GM08714 (cell line): ENCODE measurements at regions not wholly inside any gene's neighbourhood (a gene's known extent, or its start where the extent isn't known, plus 50 kb on each side); places are given as distances from the start of the nearest gene placed in this dataset.

Experiments used
- H3K4me3 ChIP-seq: fragments of 200-500 bp; sonication (Bioruptor generic); 2 replicates; pipeline ENCODE4 v1.5.1; 2014; ENCODE audit warnings: mild to moderate bottlenecking, low read length, inconsistent platforms
- ZNF274 ChIP-seq: IDR thresholded peaks from 2 replicates; pipeline ENCODE4 v1.6.1; 2012; ENCODE audit warnings: mild to moderate bottlenecking, low read depth, low read length

DNA sequence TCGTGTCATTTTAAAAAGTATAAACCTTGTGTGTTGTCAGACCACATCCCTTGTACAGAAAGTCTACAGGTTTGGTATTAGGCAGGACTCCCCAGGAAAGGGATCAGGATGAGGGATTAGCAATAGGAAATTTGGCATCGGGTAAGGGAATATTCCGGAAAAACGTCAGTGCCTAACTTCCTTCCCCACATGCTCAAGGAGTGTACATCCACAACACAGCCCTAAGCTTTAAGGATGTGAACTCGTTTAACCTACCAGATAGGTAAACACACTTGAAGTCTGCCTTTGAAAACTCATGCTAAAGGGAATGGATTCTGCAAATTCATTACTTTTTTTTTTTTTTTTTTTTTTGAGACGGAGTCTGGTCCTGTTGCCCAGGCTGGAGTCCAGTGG, 194.9 kb downstream of the SKIDA1 start:
- no peak overlapping the region for H3K4me3 ChIP-seq
- TF ChIP-seq ZNF274 = no peak

DNA sequence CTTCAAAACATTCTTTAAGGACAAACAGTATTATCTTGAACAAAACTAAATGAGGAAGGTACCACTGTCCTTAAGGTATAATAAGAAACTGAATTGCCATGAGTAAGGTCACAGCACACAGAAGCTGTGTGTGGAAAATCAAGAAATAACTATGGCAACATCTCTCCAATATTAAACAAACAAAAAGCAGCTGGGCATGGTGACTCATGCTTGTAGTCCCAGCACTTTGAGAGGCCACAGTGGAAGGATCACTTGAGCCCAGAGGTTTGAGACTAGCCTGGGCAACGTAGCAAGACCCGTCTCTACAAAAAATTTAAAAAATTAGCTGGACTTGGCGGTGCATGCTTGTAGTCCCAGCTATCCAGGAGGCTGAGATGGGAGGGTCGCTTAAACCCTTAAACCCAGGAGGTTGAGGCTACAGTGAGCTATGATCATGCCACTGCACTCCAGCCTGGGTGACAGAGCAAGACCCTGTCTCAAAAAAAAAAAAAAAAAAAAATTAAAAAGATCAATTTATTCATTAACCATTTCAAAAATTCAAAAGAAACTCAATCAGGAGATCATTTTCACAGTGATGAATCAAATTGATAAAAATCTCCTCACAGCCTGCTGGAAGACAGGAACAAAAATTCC, 195.4 kb downstream of the SKIDA1 start:
- no peak overlapping the region for H3K4me3 ChIP-seq
- TF ChIP-seq ZNF274 = no peak

DNA sequence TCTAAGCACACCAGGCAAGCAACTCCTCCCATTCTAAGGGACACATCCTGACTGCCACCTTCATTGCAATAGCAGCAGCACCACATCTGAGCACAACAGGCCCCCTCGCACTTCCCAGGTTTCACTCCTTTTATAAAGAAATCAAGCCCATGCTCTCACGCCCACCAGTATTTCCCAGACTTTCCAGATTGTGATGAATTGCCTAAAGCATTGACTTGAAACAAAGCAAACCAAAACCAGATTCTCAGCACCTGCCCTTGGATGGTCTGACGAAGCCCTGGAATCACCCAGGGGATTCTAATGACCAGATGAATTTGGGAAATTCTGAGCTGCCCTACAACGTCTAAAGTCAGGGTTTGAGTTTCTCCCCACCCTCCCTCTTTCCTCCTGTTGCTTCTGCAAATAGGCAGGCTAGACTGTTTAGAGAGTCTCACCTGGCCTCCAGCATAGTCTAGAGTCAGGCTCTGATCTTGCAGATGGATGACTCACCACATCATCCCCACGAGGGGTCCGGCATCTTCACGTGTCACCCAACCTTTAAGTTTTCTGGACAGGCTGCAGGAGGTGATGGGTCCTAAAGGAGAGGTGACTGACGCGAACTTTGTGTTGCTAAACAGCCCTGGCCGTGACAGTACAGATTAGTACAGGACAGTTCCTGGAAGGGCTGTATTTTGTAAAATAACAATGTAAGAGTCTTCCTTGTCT, 198.0 kb downstream of the SKIDA1 start:
- TF ChIP-seq ZNF274 = no peak
- no peak overlapping the region for H3K4me3 ChIP-seq

DNA sequence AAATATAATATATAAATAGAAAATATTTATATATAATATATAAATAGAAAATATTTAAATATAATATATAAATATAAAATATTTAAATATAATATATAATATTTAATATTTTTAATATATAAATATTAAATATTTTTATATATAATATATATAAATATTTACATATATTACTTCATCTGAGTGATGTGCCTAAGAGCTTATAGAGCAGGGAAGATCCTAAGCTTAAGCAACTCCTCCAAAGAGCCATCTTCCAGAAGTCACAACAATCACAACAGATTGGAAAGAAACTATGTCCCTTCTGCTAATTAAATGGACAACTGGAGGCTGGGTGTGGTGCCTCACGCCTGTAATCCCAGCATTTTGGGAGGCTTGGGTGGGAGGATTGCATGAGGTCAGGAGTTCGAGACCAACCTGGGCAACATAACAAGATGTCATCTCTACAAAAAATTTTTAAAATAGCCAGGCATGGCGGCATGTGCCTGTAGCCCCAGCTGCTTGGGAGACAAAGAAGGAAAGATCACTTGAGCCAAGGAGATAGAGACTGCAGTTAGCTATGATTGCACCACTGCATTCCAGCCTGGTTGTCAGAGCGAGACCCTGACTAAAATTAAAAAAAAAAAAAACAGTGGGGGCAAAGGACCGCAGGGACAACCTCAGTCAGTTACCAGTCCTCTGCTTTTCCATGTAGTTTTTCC, 198.7 kb downstream of the SKIDA1 start:
- TF ChIP-seq ZNF274 = no peak
- H3K4me3 ChIP-seq = no peak overlapping the region

DNA sequence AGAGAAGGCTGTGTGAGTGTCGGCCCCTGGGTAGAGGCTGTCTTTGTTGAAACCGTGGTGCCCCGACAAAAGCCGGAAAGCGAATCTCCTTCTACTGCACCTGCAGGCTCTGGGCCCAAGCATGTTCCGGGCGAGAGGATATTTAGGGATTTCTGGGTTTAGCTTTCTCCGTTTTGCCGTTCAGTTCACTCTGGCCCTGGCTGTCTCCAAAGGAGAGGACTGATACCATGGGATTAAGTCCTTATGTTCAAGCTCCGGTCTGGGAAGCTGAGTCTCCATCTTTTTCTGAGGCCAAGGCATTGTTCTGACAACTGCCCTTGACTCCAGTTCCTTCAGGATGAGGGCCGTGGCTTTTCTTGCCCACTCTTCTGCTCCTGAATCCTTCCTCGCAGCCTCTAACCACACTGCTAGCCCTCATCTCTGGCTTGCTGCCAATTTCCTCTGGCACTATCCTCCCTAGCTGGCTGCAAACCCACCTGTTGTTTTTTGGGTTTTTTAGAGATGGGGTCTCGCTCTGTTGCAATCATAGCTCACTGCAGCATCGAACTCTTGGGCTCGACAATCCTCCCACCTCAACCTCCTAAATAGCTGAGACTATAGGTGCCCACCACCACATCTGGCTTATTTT, 206.8 kb downstream of the SKIDA1 start:
- no peak for TF ChIP-seq ZNF274
- no peak overlapping the region for H3K4me3 ChIP-seq

DNA sequence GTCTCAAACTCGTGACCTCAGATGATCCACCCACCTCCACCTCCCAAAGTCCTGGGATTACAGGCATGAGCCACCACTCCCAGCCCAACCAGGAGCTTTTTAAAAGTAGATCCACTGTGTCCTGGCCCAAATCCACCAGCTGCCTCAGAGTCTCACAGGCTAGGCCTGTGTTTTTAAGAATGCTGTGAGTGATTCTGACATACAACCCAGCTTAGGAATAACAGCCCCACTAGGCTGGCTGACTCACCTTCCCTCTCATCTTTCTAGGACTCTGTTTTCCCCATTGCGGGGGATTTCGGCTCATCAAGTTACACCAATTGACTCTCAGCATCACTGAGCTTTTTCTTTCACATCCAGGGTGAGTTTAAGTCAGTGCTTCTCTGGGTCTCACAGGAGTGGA, 207.6 kb downstream of the SKIDA1 start:
- TF ChIP-seq ZNF274 = no peak
- no peak overlapping the region for H3K4me3 ChIP-seq

DNA sequence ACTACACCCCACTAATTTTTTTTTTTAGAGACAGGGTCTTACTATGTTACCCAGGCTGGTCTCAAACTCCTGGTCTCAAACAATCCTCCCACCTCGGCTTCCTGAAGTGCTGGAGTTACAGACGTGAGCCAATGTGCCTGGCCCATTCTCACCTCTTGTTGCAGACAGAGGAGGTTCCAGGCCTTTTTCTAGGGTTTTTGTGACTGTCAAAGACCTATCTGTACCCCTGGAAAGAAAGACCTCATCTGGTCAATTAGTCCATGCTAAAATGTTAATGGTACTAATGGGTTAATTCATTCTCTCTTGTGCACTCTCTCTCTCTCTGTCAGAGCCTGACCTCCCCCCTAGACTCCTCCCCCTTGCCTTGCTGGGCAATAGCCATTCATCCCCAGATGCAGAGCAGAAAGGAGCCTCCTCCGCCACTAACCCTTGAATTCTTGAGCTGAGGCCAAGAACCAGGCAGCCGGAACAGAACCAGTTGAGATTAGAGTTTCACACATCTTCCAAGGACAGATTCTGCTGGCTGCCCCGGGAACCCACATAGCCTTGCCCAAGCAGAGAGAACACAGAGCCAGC, 209.7 kb downstream of the SKIDA1 start:
- no peak for TF ChIP-seq ZNF274
- no peak overlapping the region for H3K4me3 ChIP-seq

DNA sequence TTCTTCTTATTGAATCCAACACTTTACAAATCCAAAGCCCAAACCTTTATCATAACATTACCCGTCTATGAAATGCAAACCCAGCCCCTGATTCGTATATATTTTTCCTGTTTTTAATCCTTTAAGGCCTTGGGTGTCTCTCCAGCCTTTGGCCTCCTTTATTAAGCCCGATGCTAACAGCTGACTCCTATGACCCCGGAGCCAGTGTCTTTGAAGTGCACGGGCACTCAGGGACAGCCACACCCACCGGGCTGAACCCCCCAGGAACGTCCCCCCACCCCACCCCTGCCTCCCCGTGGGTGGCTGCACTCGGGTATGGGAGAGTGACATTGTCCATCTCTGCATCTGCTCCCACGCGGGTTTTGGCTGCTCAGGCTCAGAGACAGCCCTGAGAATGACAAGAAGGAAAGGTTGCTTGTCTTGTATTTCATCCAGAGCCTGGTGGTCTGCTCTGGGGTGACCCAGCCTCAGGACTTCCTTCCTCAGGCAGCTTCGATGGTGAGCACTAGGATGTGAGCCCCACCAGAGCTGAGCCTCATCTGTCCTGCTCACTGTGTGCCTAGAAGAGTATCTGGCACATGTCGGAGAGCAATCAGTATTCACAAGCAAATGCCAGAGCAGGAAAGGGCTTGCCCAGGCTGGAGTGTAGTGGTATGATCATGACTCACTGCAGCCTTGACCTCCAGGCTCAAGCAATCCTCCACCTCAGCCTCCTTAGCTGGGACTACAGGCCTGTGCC, 210.4 kb downstream of the SKIDA1 start:
- no peak for TF ChIP-seq ZNF274
- no peak overlapping the region for H3K4me3 ChIP-seq

DNA sequence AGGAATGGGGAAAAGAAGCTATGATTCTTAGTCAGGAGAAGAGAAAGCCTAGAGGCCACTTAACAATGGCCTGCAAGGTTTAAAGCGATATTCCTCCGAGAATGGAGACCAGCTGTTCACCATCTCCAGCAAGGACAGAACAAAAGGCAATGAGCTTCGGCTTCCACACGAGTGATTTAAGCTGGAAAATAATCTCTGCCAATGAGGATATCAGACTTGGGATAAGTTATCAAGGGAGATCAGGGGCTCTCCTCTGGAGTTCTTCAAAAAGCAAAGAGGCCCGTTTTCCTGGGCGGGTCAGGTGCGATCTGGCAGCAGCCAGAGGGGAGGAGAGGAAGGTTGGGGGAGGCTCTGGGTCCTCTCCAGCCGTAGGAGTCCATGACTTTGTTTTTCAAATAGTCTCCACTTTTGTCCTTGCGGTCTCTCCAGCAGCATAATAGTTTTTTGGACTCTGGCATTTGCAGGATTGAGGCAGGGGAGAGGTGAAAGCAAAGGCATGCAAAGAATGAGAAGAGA, 211.3 kb downstream of the SKIDA1 start:
- no peak for TF ChIP-seq ZNF274

DNA sequence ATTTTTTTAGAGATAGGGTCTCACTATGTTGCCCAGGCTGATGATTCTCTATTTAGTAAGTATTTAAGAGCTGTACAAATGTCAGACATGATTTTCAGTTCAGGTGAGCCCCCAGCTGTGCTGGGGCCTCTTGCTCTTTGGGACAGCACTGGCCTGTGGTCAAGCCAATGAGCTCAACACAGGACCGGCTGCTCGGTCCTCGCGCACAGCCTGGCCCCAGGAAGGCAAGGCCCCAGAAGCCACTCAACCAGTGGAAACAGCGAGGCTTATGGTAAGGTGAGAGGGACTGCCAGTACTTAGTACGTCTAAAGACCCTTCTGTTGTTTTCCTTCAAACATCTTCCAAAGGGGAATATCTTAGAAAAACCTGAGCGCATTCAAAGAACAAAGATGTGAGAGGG, 211.8 kb downstream of the SKIDA1 start:
- TF ChIP-seq ZNF274 = no peak
- no peak overlapping the region for H3K4me3 ChIP-seq

More for the DNA sequence above, 211.3 kb downstream of the SKIDA1 start:
- no peak overlapping the region for H3K4me3 ChIP-seq

DNA sequence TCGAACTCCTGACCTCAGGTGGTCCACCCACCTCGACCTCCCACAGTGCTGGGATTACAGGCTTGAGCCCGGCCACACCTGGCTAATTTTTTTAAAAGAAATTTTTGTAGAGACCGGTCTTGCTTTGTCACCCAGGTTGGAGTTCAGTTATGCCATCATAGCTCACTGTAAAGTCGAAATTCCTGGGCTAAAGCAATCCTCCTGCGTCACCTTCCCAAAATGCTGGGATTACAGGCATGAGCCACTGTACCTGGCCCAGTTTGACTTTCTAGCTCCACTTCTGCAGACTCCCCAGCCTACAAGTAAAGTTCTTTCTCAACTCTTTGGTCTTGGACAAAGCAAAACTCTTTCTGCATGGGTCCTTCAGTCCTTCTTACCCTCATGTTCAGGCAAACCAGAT, 214.1 kb downstream of the SKIDA1 start:
- no peak for TF ChIP-seq ZNF274
- no peak overlapping the region for H3K4me3 ChIP-seq

DNA sequence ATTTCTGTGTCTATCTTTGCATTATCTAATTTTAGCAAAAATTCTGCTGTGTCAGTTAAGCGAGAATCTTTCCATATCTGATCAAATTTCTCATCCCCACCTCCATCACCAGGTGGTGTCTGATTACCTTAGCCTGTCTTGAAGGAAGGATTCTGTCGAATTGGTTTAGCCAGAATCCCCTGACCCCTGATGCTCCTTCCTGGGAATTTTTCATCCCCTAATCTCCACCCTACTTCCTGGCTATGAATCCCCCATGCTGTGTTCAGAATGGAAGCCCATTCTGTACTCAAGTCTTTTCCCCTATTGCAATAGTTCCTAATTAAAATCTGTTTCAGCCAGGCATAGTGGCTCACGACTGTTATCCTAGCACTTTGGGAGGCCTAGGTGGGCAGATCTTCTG, 216.1 kb downstream of the SKIDA1 start:
- no peak for TF ChIP-seq ZNF274
- H3K4me3 ChIP-seq = no peak overlapping the region

DNA sequence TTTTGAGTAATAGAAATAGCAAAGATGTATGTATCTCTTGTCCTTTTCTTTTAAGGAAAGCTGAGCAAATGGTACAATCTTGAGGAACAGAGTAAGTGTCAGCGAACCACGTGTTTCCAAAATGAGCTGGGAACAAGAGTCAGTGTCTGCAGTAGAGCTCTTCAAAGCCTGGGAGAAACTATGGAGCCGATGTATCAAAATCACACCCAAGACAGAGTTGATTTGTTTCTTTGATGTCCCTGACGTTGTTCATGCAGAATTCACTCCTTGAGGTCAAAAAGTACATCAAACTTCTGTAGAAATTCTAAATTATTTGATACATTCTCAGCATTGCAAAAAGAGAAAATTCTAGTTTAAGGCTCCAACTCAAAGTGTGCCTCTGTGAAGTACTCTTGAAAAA, 216.5 kb downstream of the SKIDA1 start:
- no peak for TF ChIP-seq ZNF274

More for the DNA sequence above, 216.5 kb downstream of the SKIDA1 start:
- H3K4me3 ChIP-seq = no peak overlapping the region
